ENCODE measurements at regions not wholly inside any gene's neighbourhood (a gene's known extent, or its start where the extent isn't known, plus 50 kb on each side); places are given as distances from the start of the nearest gene placed in this dataset.

- DNase-seq, result no peak
- Mint-ChIP-seq H3K27ac (no peak overlapping the region), H3K4me3 (no peak overlapping the region), H3K9me3 (peaks cover 3% of the 10 kb centered on the region), H3K4me1 (no peaks in the 10 kb centered on the region), H3K27me3 (no peaks in the 10 kb centered on the region), H3K36me3 (ENCODE audit: low read depth) (no peaks in the 10 kb centered on the region)
- intact Hi-C loops (cut with micrococcal nuclease), result no loop called here
- POLR2A ChIA-PET, result no interaction called here
- TF ChIP-seq, protein P1, sequence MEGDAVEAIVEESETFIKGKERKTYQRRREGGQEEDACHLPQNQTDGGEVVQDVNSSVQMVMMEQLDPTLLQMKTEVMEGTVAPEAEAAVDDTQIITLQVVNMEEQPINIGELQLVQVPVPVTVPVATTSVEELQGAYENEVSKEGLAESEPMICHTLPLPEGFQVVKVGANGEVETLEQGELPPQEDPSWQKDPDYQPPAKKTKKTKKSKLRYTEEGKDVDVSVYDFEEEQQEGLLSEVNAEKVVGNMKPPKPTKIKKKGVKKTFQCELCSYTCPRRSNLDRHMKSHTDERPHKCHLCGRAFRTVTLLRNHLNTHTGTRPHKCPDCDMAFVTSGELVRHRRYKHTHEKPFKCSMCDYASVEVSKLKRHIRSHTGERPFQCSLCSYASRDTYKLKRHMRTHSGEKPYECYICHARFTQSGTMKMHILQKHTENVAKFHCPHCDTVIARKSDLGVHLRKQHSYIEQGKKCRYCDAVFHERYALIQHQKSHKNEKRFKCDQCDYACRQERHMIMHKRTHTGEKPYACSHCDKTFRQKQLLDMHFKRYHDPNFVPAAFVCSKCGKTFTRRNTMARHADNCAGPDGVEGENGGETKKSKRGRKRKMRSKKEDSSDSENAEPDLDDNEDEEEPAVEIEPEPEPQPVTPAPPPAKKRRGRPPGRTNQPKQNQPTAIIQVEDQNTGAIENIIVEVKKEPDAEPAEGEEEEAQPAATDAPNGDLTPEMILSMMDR (IDR thresholded peaks at IDR 0.05), result no peak
- CTCF ChIA-PET, result no interaction called here
- no peak for ATAC-seq (ENCODE audit: low read depth)
Measured at GRCh38 chr3:106114220-106114619, 245.4 kb upstream of the CBLB start.

- TF ChIP-seq, protein P1 (IDR thresholded peaks at IDR 0.05), result no peak
- intact Hi-C loops (cut with micrococcal nuclease), result no loop called here
Measured at GRCh38 chr3:106114848-106115247, 246.0 kb upstream of the CBLB start.

DNA sequence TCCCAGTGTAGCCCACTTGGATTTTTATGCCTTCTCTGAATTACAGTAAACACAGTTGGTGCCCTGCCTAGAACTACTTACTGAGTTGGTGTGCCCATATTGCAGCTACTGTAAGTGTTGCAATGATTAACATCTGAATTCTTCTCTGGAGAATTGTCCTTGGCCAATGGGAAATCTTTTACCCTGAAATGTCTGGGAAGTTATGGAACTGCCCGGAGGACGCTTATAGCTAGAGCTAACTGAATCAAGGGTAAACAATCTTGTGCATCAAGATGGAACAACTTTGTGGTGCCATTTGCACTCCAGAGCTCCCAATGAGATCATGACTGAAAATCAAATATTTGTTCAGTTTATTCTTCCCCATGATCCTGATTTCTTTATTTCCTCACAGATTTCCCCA, 246.7 kb upstream of the CBLB start:
- intact Hi-C loops (cut with micrococcal nuclease), result no loop called here
- POLR2A ChIA-PET, result no interaction called here
- H3K9me3 Mint-ChIP-seq, result peaks cover 3% of the 10 kb centered on the region
- no peaks in the 10 kb centered on the region for H3K36me3 Mint-ChIP-seq (ENCODE audit: low read depth)
- no peak overlapping the region for H3K4me3 Mint-ChIP-seq
- DNase-seq (no peak), ATAC-seq (ENCODE audit: low read depth) (no peak)
- no peaks in the 10 kb centered on the region for H3K27me3 Mint-ChIP-seq
- TF ChIP-seq, protein P1 (IDR thresholded peaks at IDR 0.05), result no peak
- peaks cover 7% of the 10 kb centered on the region for H3K4me1 Mint-ChIP-seq
- no peak overlapping the region for H3K27ac Mint-ChIP-seq
- CTCF ChIA-PET, result no interaction called here

More at GRCh38 chr3:106114848-106115247, 246.0 kb upstream of the CBLB start:
- Mint-ChIP-seq H3K36me3 (ENCODE audit: low read depth) (no peaks in the 10 kb centered on the region), H3K27ac (no peak overlapping the region), H3K4me3 (no peak overlapping the region), H3K27me3 (no peaks in the 10 kb centered on the region), H3K4me1 (peaks cover 6% of the 10 kb centered on the region), H3K9me3 (peaks cover 3% of the 10 kb centered on the region)
- ATAC-seq (ENCODE audit: low read depth) (no peak), DNase-seq (no peak)
- ChIA-PET CTCF (no interaction called here), POLR2A (no interaction called here)

GRCh38 chr3:106116733-106117489, 248.1 kb upstream of the CBLB start:
- Mint-ChIP-seq H3K9me3 (peaks cover 3% of the 10 kb centered on the region), H3K4me1 (peaks cover 7% of the 10 kb centered on the region), H3K27me3 (no peaks in the 10 kb centered on the region), H3K4me3 (no peak overlapping the region), H3K27ac (peak overlapping the region; percentile 21), H3K36me3 (ENCODE audit: low read depth) (no peaks in the 10 kb centered on the region)
- intact Hi-C loops (cut with micrococcal nuclease), result no loop called here
- no peak for DNase-seq
- CTCF ChIA-PET, result no interaction called here
- ATAC-seq (ENCODE audit: low read depth), result no peak
- TF ChIP-seq, protein P1 (IDR thresholded peaks at IDR 0.05), result no peak
- POLR2A ChIA-PET, result no interaction called here

GRCh38 chr3:106117490-106117858, 248.7 kb upstream of the CBLB start:
- Mint-ChIP-seq H3K4me3 (no peak overlapping the region), H3K9me3 (peaks cover 3% of the 10 kb centered on the region), H3K36me3 (ENCODE audit: low read depth) (no peaks in the 10 kb centered on the region), H3K27me3 (no peaks in the 10 kb centered on the region), H3K27ac (no peak overlapping the region), H3K4me1 (peaks cover 7% of the 10 kb centered on the region)
- ChIA-PET CTCF (no interaction called here), POLR2A (no interaction called here)
- intact Hi-C loops (cut with micrococcal nuclease), result no loop called here
- no peak for DNase-seq
- TF ChIP-seq, protein P1 (IDR thresholded peaks at IDR 0.05), result no peak
- ATAC-seq (ENCODE audit: low read depth), result no peak

All from activated B cell treated with CpG ODN at 0.5 μM for 24 hours (primary cell).